ENCODE measurements at regions not wholly inside any gene's neighbourhood (a gene's known extent, or its start where the extent isn't known, plus 50 kb on each side); places are given as distances from the start of the nearest gene placed in this dataset.

DNA sequence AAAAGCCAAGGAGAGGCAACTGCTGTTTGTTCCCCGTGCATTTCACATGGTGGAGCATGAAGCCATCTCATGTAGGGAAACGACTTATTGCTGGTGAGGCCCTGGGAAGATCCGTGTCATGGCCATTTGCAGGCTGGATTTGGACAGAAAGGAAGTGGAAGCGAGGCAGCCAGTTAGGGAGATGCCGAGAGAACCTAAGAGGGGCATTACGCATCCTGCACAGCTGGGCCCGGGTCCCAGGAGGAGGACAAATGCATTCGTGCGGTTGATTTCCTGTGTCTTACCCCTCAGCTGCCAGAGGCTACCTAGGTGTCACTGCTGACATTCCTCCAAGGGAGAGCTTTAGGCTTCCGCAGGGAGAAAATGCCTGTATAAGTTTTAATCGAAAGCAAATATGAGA, 316.2 kb upstream of the CDYL start:
- DNase-seq (ENCODE audit: low spot score) = no peak
- TF ChIP-seq, protein P1, sequence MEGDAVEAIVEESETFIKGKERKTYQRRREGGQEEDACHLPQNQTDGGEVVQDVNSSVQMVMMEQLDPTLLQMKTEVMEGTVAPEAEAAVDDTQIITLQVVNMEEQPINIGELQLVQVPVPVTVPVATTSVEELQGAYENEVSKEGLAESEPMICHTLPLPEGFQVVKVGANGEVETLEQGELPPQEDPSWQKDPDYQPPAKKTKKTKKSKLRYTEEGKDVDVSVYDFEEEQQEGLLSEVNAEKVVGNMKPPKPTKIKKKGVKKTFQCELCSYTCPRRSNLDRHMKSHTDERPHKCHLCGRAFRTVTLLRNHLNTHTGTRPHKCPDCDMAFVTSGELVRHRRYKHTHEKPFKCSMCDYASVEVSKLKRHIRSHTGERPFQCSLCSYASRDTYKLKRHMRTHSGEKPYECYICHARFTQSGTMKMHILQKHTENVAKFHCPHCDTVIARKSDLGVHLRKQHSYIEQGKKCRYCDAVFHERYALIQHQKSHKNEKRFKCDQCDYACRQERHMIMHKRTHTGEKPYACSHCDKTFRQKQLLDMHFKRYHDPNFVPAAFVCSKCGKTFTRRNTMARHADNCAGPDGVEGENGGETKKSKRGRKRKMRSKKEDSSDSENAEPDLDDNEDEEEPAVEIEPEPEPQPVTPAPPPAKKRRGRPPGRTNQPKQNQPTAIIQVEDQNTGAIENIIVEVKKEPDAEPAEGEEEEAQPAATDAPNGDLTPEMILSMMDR (IDR thresholded peaks at IDR 0.05; ENCODE audit: borderline replicate concordance, control extremely low read depth, extremely low read depth, insufficient read depth, missing control alignments) = no peak
- in situ Hi-C loops (cut with MboI; ENCODE audit: low sequenced_read_pairs, unreplicated experiment) = no loop called here

DNA sequence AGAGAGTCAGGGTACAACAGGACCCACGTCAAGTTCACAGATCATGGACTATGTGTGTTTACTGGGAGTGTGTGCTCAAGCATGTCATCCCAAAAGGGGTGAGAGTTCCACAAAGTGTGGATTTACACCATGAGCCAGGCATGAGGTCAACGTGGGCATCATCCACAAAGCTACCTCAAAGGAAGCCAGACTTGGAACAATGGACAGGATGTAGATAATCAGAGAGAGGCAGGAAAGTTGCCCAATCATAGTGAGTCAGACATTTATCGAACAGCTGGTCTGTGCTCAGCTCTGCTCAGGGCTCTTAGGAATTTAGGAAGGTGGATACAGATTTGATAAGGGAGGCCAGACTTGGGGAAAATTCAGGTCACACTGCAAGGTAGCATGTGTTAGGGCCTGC, 317.2 kb upstream of the CDYL start:
- DNase-seq (ENCODE audit: low spot score) = no peak
- in situ Hi-C loops (cut with MboI; ENCODE audit: low sequenced_read_pairs, unreplicated experiment) = no loop called here
- TF ChIP-seq, protein P1 (IDR thresholded peaks at IDR 0.05; ENCODE audit: borderline replicate concordance, control extremely low read depth, extremely low read depth, insufficient read depth, missing control alignments) = no peak

DNA sequence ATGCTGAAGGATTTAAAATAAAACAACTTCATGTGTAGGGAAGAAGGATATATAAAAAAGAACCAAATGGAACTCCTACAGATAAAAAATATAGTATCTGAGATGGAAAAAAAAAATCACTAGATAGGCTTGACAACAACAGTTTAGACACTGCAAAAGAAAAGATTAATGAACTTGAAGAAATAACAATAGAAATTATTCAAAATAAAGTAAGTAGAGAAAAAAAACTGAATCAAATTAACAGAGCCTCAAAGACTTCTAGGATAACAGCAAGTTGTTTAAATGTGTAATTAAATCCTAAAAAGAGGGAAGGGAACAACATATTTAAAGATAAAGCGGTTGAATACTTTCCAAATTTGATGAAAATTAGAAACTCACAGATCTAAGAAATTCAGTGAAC, 316.3 kb upstream of the ECI2 start:
- DNase-seq (ENCODE audit: low spot score) = no peak
- in situ Hi-C loops (cut with MboI; ENCODE audit: low sequenced_read_pairs, unreplicated experiment) = no loop called here
- TF ChIP-seq, protein P1 (IDR thresholded peaks at IDR 0.05; ENCODE audit: borderline replicate concordance, control extremely low read depth, extremely low read depth, insufficient read depth, missing control alignments) = no peak

DNA sequence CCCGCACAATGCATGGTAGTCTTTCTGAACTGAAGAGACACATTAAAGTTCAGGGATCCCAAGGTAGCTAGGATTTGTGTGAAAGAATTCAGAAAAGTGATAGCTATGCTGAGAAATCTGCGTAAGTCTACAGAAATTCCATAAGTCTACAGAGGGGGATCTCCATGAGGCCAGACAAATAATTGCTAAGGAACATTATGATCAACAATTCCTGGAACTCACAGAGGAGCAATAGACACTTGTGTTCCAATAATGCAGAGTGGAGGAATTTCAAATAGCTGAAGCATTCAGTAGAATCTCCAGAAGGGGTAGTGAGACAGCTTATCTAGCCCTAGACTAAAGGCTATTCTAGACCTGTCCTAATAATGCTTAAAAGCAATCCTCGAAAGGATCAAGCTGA, 315.7 kb upstream of the ECI2 start:
- in situ Hi-C loops (cut with MboI; ENCODE audit: low sequenced_read_pairs, unreplicated experiment) = no loop called here
- TF ChIP-seq, protein P1 (IDR thresholded peaks at IDR 0.05; ENCODE audit: borderline replicate concordance, control extremely low read depth, extremely low read depth, insufficient read depth, missing control alignments) = no peak
- DNase-seq (ENCODE audit: low spot score) = no peak

DNA sequence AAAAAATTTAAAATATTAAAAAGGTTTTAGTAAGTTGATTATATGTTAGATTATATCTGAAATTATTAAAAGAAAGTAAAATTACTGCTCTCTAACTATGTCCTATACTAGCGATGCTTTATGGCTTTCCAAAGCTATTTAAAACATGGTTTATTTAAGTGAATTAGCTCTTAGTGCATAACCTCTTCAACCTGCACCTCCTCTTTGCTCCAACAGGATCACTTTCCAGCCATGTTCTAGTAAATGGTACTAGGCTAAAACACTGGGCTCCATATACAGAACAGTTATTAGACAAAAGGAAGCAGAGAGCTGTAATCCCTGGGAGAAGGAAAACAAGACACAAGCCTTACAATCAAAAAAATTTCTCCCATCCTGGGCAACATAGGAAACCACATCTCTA, 314.9 kb upstream of the ECI2 start:
- DNase-seq (ENCODE audit: low spot score) = no peak
- TF ChIP-seq, protein P1 (IDR thresholded peaks at IDR 0.05; ENCODE audit: borderline replicate concordance, control extremely low read depth, extremely low read depth, insufficient read depth, missing control alignments) = no peak
- in situ Hi-C loops (cut with MboI; ENCODE audit: low sequenced_read_pairs, unreplicated experiment) = no loop called here

DNA sequence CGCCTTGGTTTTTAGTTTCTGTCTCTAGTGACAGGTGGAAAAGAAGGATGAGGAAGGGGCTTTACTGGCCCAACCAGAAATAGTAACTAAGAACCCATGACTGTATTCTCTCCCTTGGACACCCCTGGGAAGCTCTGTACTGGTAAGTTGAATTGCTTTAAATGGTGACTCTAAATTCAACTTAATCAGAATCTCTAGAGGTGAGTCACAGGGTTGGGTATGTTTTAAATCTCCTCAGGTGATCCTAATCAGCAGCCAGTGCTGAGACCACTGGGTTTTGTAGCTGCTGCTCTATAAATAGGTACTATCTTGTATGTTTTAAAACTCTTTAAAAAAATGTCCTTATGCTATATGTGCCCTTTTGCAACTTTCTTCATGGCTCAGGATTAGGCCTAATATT, 314.0 kb upstream of the ECI2 start:
- no peak for DNase-seq (ENCODE audit: low spot score)
- in situ Hi-C loops (cut with MboI; ENCODE audit: low sequenced_read_pairs, unreplicated experiment) = no loop called here
- TF ChIP-seq, protein P1 (IDR thresholded peaks at IDR 0.05; ENCODE audit: borderline replicate concordance, control extremely low read depth, extremely low read depth, insufficient read depth, missing control alignments) = no peak

DNA sequence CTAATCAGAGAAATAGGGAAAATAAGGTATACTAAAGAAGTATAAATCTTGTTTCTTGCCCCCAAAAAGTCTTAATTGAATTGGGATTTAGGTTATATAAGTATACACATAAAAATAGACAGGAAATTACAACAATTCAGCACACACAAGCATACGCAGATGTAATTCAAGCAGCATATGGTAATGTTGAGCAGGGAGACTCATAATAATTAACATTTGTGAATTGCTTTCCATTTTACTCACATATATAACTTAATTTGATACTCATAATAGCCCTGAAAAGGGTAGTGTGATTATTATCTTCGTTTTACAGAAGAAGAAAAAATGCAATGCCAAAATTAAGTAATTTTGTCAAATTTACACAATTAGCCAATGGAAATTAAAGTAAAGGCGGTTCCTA, 313.5 kb upstream of the ECI2 start:
- TF ChIP-seq, protein P1 (IDR thresholded peaks at IDR 0.05; ENCODE audit: borderline replicate concordance, control extremely low read depth, extremely low read depth, insufficient read depth, missing control alignments) = no peak
- in situ Hi-C loops (cut with MboI; ENCODE audit: low sequenced_read_pairs, unreplicated experiment) = no loop called here

More for the DNA sequence above, 313.5 kb upstream of the ECI2 start:
- DNase-seq (ENCODE audit: low spot score) = no peak
